GM19455 (cell line): ENCODE measurements at regions not wholly inside any gene's neighbourhood (a gene's known extent, or its start where the extent isn't known, plus 50 kb on each side); places are given as distances from the start of the nearest gene placed in this dataset.
"Not testable (repeated sequence)": the region's sequence is repeated elsewhere in the genome, so short reads cannot be mapped to it uniquely, and the experiment has no call there.

Source experiments
- ATAC-seq: cut with Tn5 transposase; IDR thresholded peaks from one replicate; pipeline ENCODE4 v1.9.1; 2021; ENCODE audit not compliant: unreplicated experiment

- no peak for ATAC-seq
These were observed 238.5 kb upstream of the ROBO1 start for GRCh38 chr3:80006315-80006714.

GRCh38 chr3:80000022-80000421 lies 232.2 kb upstream of the ROBO1 start:
- ATAC-seq: no peak

- no peak for ATAC-seq
These were observed 226.6 kb upstream of the ROBO1 start for GRCh38 chr3:79994397-79994796.

- no peak for ATAC-seq
These were observed 218.5 kb upstream of the ROBO1 start for GRCh38 chr3:79986338-79986737.

- ATAC-seq: no peak
These were observed 218.0 kb upstream of the ROBO1 start for GRCh38 chr3:79985816-79986215.

GRCh38 chr3:79983118-79983517 lies 215.3 kb upstream of the ROBO1 start:
- no peak for ATAC-seq

- ATAC-seq: no peak
These were observed 212.2 kb upstream of the ROBO1 start for GRCh38 chr3:79979990-79980389.

GRCh38 chr3:79976466-79976865 lies 208.7 kb upstream of the ROBO1 start:
- ATAC-seq: no peak

GRCh38 chr3:79973917-79974595 lies 206.3 kb upstream of the ROBO1 start:
- no peak for ATAC-seq

GRCh38 chr3:79973482-79973881 lies 205.7 kb upstream of the ROBO1 start:
- ATAC-seq: no peak

GRCh38 chr3:79968418-79968817 lies 200.6 kb upstream of the ROBO1 start:
- ATAC-seq: no peak

GRCh38 chr3:79960594-79960993 lies 192.8 kb upstream of the ROBO1 start:
- no peak for ATAC-seq

GRCh38 chr3:79957066-79957465 lies 189.3 kb upstream of the ROBO1 start:
- no peak for ATAC-seq

GRCh38 chr3:79954756-79955155 lies 187.0 kb upstream of the ROBO1 start:
- ATAC-seq: no peak

- no peak for ATAC-seq
These were observed 185.8 kb upstream of the ROBO1 start for GRCh38 chr3:79953591-79954101.

- not testable (repeated sequence) for ATAC-seq
These were observed 183.6 kb upstream of the ROBO1 start for GRCh38 chr3:79951426-79951825.

- ATAC-seq: no peak
These were observed 180.2 kb upstream of the ROBO1 start for GRCh38 chr3:79947957-79948356.

GRCh38 chr3:79947469-79947868 lies 179.7 kb upstream of the ROBO1 start:
- ATAC-seq: no peak

GRCh38 chr3:79937567-79937966 lies 169.8 kb upstream of the ROBO1 start:
- no peak for ATAC-seq

GRCh38 chr3:79930196-79930595 lies 162.4 kb upstream of the ROBO1 start:
- no peak for ATAC-seq

GRCh38 chr3:79928687-79929408 lies 161.1 kb upstream of the ROBO1 start:
- no peak for ATAC-seq

- no peak for ATAC-seq
These were observed 158.7 kb upstream of the ROBO1 start for GRCh38 chr3:79926522-79926921.
